ENCODE measurements at regions not wholly inside any gene's neighbourhood (a gene's known extent, or its start where the extent isn't known, plus 50 kb on each side); places are given as distances from the start of the nearest gene placed in this dataset.

DNA sequence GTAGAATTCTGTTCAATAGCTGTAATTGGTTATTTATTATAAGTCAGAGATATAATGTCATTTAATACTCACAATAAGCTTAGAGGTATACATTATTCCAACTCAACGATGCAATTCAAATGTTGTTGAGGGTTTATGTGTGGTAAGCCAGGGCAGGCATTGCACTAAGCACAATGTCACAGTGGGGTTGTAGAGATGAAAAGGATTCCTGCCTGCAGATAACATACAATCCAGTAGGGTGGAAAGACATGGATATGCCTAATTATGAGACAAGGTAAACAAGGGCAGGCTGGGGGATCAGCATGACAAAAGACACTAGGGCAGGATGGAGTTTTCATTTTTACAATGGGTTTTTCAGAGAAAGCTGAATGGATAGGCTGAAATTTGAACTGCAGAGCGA is 98.7 kb upstream of the PALM2AKAP2 start:
- no peak for DNase-seq (ENCODE audit: low spot score in 2 of 2)
- H3K4me1 ChIP-seq = no peaks in the 10 kb centered on the region
- H3K27ac ChIP-seq = no peak overlapping the region
- H3K36me3 ChIP-seq = no peaks in the 10 kb centered on the region
- intact Hi-C loops (cut with DNase I; ENCODE audit: low total_unique reads) = no loop called here
- no peaks in the 10 kb centered on the region for H3K9me3 ChIP-seq
- TF ChIP-seq POLR2A (IDR thresholded peaks at IDR 0.05) = no peak
- TF ChIP-seq POLR2AphosphoS5 (IDR thresholded peaks at IDR 0.05) = no peak
- TF ChIP-seq, protein P1, sequence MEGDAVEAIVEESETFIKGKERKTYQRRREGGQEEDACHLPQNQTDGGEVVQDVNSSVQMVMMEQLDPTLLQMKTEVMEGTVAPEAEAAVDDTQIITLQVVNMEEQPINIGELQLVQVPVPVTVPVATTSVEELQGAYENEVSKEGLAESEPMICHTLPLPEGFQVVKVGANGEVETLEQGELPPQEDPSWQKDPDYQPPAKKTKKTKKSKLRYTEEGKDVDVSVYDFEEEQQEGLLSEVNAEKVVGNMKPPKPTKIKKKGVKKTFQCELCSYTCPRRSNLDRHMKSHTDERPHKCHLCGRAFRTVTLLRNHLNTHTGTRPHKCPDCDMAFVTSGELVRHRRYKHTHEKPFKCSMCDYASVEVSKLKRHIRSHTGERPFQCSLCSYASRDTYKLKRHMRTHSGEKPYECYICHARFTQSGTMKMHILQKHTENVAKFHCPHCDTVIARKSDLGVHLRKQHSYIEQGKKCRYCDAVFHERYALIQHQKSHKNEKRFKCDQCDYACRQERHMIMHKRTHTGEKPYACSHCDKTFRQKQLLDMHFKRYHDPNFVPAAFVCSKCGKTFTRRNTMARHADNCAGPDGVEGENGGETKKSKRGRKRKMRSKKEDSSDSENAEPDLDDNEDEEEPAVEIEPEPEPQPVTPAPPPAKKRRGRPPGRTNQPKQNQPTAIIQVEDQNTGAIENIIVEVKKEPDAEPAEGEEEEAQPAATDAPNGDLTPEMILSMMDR (IDR thresholded peaks at IDR 0.05) = no peak
- no peak overlapping the region for H3K4me3 ChIP-seq
- H3K27me3 ChIP-seq = no peaks in the 10 kb centered on the region

DNA sequence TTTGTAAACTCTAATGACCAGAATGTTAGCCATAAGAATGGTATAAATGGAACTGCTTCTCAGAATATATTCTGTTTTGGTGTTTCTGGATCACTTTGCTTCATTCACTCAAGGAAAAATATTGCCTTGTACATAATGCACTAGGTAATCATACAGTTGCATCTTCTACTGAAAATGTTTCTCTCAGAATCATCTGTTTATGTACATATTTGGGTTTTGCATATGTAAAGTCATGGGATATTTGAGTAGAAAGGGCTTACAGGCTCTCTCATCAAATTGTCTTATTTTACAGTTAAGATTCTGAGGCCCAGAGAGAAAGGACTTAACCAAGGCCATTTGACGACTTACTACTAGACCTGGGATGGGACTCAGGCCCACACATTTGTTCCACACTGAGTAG is 97.8 kb upstream of the PALM2AKAP2 start:
- intact Hi-C loops (cut with DNase I; ENCODE audit: low total_unique reads) = no loop called here
- Histone ChIP-seq H3K36me3 (no peaks in the 10 kb centered on the region), H3K9me3 (no peaks in the 10 kb centered on the region), H3K27me3 (no peaks in the 10 kb centered on the region), H3K27ac (no peak overlapping the region), H3K4me3 (no peak overlapping the region), H3K4me1 (no peaks in the 10 kb centered on the region)
- TF ChIP-seq POLR2AphosphoS5 (IDR thresholded peaks at IDR 0.05) (no peak), POLR2A (IDR thresholded peaks at IDR 0.05) (no peak)
- TF ChIP-seq, protein P1 (IDR thresholded peaks at IDR 0.05) = no peak
- no peak for DNase-seq (ENCODE audit: low spot score in 2 of 2)

DNA sequence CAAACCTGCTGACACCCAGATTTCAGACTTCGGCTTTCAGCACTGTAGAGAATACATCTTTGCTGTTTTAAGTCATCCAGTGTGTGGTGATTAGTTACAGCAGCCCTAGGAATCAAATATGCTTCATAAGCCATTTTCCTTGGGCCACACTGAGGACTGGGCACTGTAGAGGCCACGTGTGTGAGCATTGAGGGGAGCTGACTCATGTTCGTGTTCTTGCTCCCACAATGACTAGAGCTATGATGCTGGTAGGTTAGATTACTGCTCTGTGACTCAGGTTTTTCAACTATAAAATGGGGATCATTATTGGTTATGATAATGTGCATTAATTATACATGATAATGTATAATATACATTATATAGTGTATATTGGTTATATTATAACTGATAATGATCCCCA is 96.5 kb upstream of the PALM2AKAP2 start:
- TF ChIP-seq, protein P1 (IDR thresholded peaks at IDR 0.05) = no peak
- TF ChIP-seq POLR2A (IDR thresholded peaks at IDR 0.05) = no peak
- no peak for TF ChIP-seq POLR2AphosphoS5 (IDR thresholded peaks at IDR 0.05)

DNA sequence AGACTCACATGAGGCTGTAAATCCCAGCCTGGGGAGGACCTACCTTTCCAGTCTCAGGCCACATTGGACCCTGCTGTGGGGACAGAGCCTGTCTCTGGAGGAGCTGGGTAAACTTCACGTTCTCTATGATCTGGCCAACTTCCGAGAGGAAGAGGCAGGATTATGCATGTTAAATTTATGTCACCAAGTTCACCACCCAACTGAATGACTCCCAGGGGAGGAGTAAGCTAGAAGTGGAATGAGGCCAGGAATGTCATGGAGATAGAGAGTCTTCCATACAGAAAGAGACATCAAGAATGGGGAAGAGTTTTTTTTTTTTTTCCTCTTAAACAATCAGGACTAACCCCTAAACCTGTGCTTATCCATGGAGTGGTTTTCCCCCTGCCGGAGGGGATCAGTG is 90.3 kb upstream of the PALM2AKAP2 start:
- H3K27ac ChIP-seq = no peak overlapping the region
- no peak for TF ChIP-seq POLR2AphosphoS5 (IDR thresholded peaks at IDR 0.05)
- no peak for TF ChIP-seq POLR2A (IDR thresholded peaks at IDR 0.05)
- TF ChIP-seq, protein P1 (IDR thresholded peaks at IDR 0.05) = no peak
- no peak for DNase-seq (ENCODE audit: low spot score in 2 of 2)
- H3K9me3 ChIP-seq = no peaks in the 10 kb centered on the region
- no peaks in the 10 kb centered on the region for H3K36me3 ChIP-seq
- intact Hi-C loops (cut with DNase I; ENCODE audit: low total_unique reads) = no loop called here
- no peak overlapping the region for H3K4me3 ChIP-seq
- no peaks in the 10 kb centered on the region for H3K27me3 ChIP-seq
- H3K4me1 ChIP-seq = no peaks in the 10 kb centered on the region

More for the DNA sequence above, 96.5 kb upstream of the PALM2AKAP2 start:
- no peaks in the 10 kb centered on the region for H3K36me3 ChIP-seq
- intact Hi-C loops (cut with DNase I; ENCODE audit: low total_unique reads) = no loop called here
- H3K27me3 ChIP-seq = no peaks in the 10 kb centered on the region
- no peaks in the 10 kb centered on the region for H3K4me1 ChIP-seq
- no peak overlapping the region for H3K4me3 ChIP-seq
- no peak overlapping the region for H3K27ac ChIP-seq
- no peaks in the 10 kb centered on the region for H3K9me3 ChIP-seq
- no peak for DNase-seq (ENCODE audit: low spot score in 2 of 2)

DNA sequence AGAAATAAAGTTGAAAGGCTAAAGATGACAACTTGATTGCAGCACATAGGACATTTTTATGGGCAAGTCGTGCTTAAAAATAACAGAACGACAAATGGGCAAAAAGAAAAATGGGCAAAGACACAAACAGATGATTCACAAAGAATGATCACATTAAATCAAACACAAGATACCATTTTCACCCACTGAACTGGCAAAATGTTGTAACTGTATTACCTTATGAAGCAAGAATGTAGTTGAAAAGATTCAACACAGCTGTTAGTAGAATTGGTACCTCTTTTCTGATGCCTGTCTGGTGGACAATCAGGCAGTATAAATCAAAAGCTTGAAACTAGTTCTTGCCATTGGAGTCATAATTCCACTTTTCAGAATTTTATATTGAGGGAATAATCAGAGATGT is 81.0 kb upstream of the PALM2AKAP2 start:
- Histone ChIP-seq H3K27me3 (no peaks in the 10 kb centered on the region), H3K27ac (no peak overlapping the region), H3K4me3 (no peak overlapping the region), H3K9me3 (no peaks in the 10 kb centered on the region), H3K36me3 (no peaks in the 10 kb centered on the region), H3K4me1 (no peaks in the 10 kb centered on the region)
- TF ChIP-seq, protein P1 (IDR thresholded peaks at IDR 0.05) = no peak
- TF ChIP-seq POLR2AphosphoS5 (IDR thresholded peaks at IDR 0.05) (no peak), POLR2A (IDR thresholded peaks at IDR 0.05) (no peak)
- intact Hi-C loops (cut with DNase I; ENCODE audit: low total_unique reads) = no loop called here
- no peak for DNase-seq (ENCODE audit: low spot score in 2 of 2)
